Smooth muscle cell (in vitro differentiated cells): ENCODE measurements at regions not wholly inside any gene's neighbourhood (a gene's known extent, or its start where the extent isn't known, plus 50 kb on each side); places are given as distances from the start of the nearest gene placed in this dataset.

Experiments
- DNase-seq: peaks from one replicate; lab custom pipeline; 2025; ENCODE audit not compliant: unreplicated experiment; lab: John Stamatoyannopoulos, UW
- H2AFZ ChIP-seq: fragments of 200-600 bp; sonication (generic); 2 replicates; pipeline ENCODE4 v1.6.0; 2016; ENCODE audit warnings: antibody characterized with exemption, low read depth, mild to moderate bottlenecking
- H3F3A ChIP-seq: fragments of 200-600 bp; sonication (generic); 2 replicates; pipeline ENCODE4 v1.6.0; 2017; ENCODE audit warnings: antibody characterized with exemption, low read depth
- H3K27ac ChIP-seq: fragments of 200-600 bp; sonication (generic); 2 replicates; pipeline ENCODE4 v1.5.1; 2016; ENCODE audit warnings: low read depth, mild to moderate bottlenecking
- H3K27me3 ChIP-seq: fragments of 200-600 bp; sonication (generic); 2 replicates; pipeline ENCODE4 v1.6.1; 2016; ENCODE audit warnings: low read depth, mild to moderate bottlenecking
- H3K36me3 ChIP-seq: fragments of 200-600 bp; sonication (generic); 2 replicates; pipeline ENCODE4 v1.5.1; 2016; ENCODE audit warnings: low read depth
- H3K4me1 ChIP-seq: fragments of 200-600 bp; sonication (generic); 2 replicates; pipeline ENCODE4 v1.5.1; 2016; ENCODE audit warnings: low read depth
- H3K4me2 ChIP-seq: fragments of 200-600 bp; sonication (generic); 2 replicates; pipeline ENCODE4 v1.6.0; 2016; ENCODE audit warnings: mild to moderate bottlenecking
- H3K4me3 ChIP-seq: fragments of 200-600 bp; sonication (generic); 2 replicates; pipeline ENCODE4 v1.5.1; 2016; ENCODE audit warnings: mild to moderate bottlenecking
- H3K79me2 ChIP-seq: fragments of 200-600 bp; sonication (generic); 2 replicates; pipeline ENCODE4 v1.6.0; 2016; ENCODE audit warnings: low read depth, mild to moderate bottlenecking
- H3K9ac ChIP-seq: fragments of 200-600 bp; sonication (generic); 2 replicates; pipeline ENCODE4 v1.6.0; 2016; ENCODE audit warnings: low read depth
- H3K9me3 ChIP-seq: fragments of 200-600 bp; sonication (generic); replicated peaks from 2 replicates; pipeline ENCODE4 v1.5.1; 2016; ENCODE audit warnings: low read depth
- H4K20me1 ChIP-seq: fragments of 200-600 bp; sonication (generic); 2 replicates; pipeline ENCODE4 v1.6.0; 2016; ENCODE audit warnings: low read depth
- CTCF ChIP-seq: fragments of 200-600 bp; sonication (generic); IDR thresholded peaks from 2 replicates; pipeline ENCODE4 v1.5.1; 2017; ENCODE audit warnings: borderline replicate concordance, mild to moderate bottlenecking, antibody characterized with exemption; ENCODE audit not compliant: insufficient read depth, poor library complexity, severe bottlenecking
- WGBS: methylation state at CpG from one replicate; pipeline ENCODE4 v1.1.7; 2016; ENCODE audit warnings: low lambda C conversion rate; 5-methylcytosine and 5-hydroxymethylcytosine counted together

- H3K4me2 ChIP-seq, result no peak overlapping the region
- no peaks in the 10 kb centered on the region for H4K20me1 ChIP-seq
- H3K79me2 ChIP-seq, result no peaks in the 10 kb centered on the region
- no peaks in the 10 kb centered on the region for H3F3A ChIP-seq
- no peaks in the 10 kb centered on the region for H3K4me1 ChIP-seq
- no peak for TF ChIP-seq CTCF
- H3K27me3 ChIP-seq, result peaks cover 47% of the 10 kb centered on the region
- H3K4me3 ChIP-seq, result no peak overlapping the region
- H3K9me3 ChIP-seq, result no peaks in the 10 kb centered on the region
- no peak overlapping the region for H3K9ac ChIP-seq
- no peak overlapping the region for H3K27ac ChIP-seq
- DNase-seq, result no peak
- H2AFZ ChIP-seq, result no peak overlapping the region
- no peaks in the 10 kb centered on the region for H3K36me3 ChIP-seq
- WGBS, result 90% methylated on average over 7 of the region's 7 CpGs
Observed at GRCh38 chr4:183388021-183388420, 56.4 kb upstream of the CDKN2AIP start.

- H3K4me1 ChIP-seq, result no peaks in the 10 kb centered on the region
- no peak overlapping the region for H3K27ac ChIP-seq
- H3K36me3 ChIP-seq, result no peaks in the 10 kb centered on the region
- H3K4me2 ChIP-seq, result no peak overlapping the region
- TF ChIP-seq CTCF, result no peak
- H3K9me3 ChIP-seq, result no peaks in the 10 kb centered on the region
- no peak overlapping the region for H3K9ac ChIP-seq
- WGBS, result 77% methylated on average over 6 of the region's 6 CpGs
- no peak for DNase-seq
- H3K79me2 ChIP-seq, result no peaks in the 10 kb centered on the region
- no peaks in the 10 kb centered on the region for H3F3A ChIP-seq
- peaks cover 51% of the 10 kb centered on the region for H3K27me3 ChIP-seq
- no peaks in the 10 kb centered on the region for H4K20me1 ChIP-seq
- H2AFZ ChIP-seq, result no peak overlapping the region
- H3K4me3 ChIP-seq, result no peak overlapping the region
Observed at GRCh38 chr4:183388777-183389176, 55.7 kb upstream of the CDKN2AIP start.

DNA sequence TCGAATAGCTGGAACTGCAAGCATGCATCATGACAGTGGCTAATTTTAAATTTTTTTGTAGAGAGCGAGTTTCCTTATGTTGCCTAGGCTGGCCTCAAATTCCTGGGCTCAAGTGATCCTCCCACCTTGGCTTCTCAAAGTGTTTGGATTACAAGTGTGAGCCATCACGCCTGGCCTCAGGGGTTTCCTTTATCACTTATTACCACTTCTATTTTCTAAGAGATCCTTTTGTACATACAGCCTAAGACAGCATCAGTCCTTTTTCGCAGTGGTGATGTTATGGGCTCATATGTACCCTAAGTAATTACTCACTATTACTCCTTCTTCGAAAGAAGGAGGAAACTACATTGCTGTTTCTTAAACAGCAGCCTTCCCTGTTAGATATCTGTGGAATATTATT, 54.1 kb upstream of the CDKN2AIP start:
- no peak for DNase-seq
- no peaks in the 10 kb centered on the region for H3K9me3 ChIP-seq
- no peaks in the 10 kb centered on the region for H3F3A ChIP-seq
- TF ChIP-seq CTCF, result no peak
- no peaks in the 10 kb centered on the region for H3K36me3 ChIP-seq
- H3K79me2 ChIP-seq, result no peaks in the 10 kb centered on the region
- no peaks in the 10 kb centered on the region for H4K20me1 ChIP-seq
- H3K4me2 ChIP-seq, result no peak overlapping the region
- 95% methylated on average over 5 of the region's 5 CpGs for WGBS
- H3K4me3 ChIP-seq, result no peak overlapping the region
- H2AFZ ChIP-seq, result no peak overlapping the region
- H3K27ac ChIP-seq, result no peak overlapping the region
- no peak overlapping the region for H3K9ac ChIP-seq
- H3K4me1 ChIP-seq, result no peaks in the 10 kb centered on the region
- H3K27me3 ChIP-seq, result peaks cover 53% of the 10 kb centered on the region

GRCh38 chr4:183391204-183391603, 53.2 kb upstream of the CDKN2AIP start:
- no peak for DNase-seq
- H3K79me2 ChIP-seq, result no peaks in the 10 kb centered on the region
- no peaks in the 10 kb centered on the region for H3K9me3 ChIP-seq
- TF ChIP-seq CTCF, result no peak
- no peaks in the 10 kb centered on the region for H3K36me3 ChIP-seq
- 59% methylated on average over 3 of the region's 3 CpGs for WGBS
- no peak overlapping the region for H2AFZ ChIP-seq
- H3K4me3 ChIP-seq, result no peak overlapping the region
- H4K20me1 ChIP-seq, result no peaks in the 10 kb centered on the region
- H3K4me1 ChIP-seq, result no peaks in the 10 kb centered on the region
- H3K27me3 ChIP-seq, result peaks cover 51% of the 10 kb centered on the region
- H3K9ac ChIP-seq, result no peak overlapping the region
- H3K27ac ChIP-seq, result no peak overlapping the region
- H3K4me2 ChIP-seq, result no peak overlapping the region
- H3F3A ChIP-seq, result no peaks in the 10 kb centered on the region
